Astrocyte of the cerebellum (primary cell): ENCODE measurements at regions not wholly inside any gene's neighbourhood (a gene's known extent, or its start where the extent isn't known, plus 50 kb on each side); places are given as distances from the start of the nearest gene placed in this dataset.

ENCODE experiments used
- DNase-seq: peaks from one replicate; pipeline ENCODE4 v3.0.0-alpha.2; 2011; ENCODE audit warnings: low read depth
- H3K4me3 ChIP-seq: 2 replicates; pipeline ENCODE4 v1.5.1; 2011; ENCODE audit warnings: mild to moderate bottlenecking, low read depth, low read length, moderate library complexity
- in situ Hi-C: cut with HindIII; loops from 2 replicates; pipeline ENCODE4 v1.10.0; 2017; ENCODE audit warnings: low sequenced_read_pairs
- TF ChIP-seq, protein P1 (sequence below): IDR thresholded peaks from 2 replicates; pipeline ENCODE4 v1.5.1; 2012; ENCODE audit warnings: low read length, low read depth, moderate library complexity, mild to moderate bottlenecking; ENCODE audit errors: missing control alignments

DNA sequence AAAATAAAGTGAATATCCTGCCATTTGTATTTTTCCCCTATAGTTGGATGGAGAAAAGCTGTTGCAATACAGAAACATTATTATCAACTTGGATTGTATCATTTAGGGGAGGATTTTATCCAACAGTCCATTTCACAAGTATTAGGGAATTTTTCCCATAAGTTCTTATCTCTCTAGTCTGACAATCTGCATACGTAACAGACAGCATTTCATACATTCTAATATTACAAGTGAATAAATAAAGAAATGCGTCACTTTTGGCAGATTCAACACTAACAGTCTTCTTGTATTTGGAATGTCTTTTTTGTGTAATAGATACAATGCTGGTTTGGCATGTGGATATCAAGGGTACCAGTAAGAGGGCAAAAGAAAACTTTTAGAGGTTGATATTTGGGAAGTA, 795.3 kb upstream of the ARRDC4 start:
- H3K4me3 ChIP-seq = no peak overlapping the region
- in situ Hi-C loops = no loop called here
- TF ChIP-seq, protein P1, sequence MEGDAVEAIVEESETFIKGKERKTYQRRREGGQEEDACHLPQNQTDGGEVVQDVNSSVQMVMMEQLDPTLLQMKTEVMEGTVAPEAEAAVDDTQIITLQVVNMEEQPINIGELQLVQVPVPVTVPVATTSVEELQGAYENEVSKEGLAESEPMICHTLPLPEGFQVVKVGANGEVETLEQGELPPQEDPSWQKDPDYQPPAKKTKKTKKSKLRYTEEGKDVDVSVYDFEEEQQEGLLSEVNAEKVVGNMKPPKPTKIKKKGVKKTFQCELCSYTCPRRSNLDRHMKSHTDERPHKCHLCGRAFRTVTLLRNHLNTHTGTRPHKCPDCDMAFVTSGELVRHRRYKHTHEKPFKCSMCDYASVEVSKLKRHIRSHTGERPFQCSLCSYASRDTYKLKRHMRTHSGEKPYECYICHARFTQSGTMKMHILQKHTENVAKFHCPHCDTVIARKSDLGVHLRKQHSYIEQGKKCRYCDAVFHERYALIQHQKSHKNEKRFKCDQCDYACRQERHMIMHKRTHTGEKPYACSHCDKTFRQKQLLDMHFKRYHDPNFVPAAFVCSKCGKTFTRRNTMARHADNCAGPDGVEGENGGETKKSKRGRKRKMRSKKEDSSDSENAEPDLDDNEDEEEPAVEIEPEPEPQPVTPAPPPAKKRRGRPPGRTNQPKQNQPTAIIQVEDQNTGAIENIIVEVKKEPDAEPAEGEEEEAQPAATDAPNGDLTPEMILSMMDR = no peak
- DNase-seq = no peak

DNA sequence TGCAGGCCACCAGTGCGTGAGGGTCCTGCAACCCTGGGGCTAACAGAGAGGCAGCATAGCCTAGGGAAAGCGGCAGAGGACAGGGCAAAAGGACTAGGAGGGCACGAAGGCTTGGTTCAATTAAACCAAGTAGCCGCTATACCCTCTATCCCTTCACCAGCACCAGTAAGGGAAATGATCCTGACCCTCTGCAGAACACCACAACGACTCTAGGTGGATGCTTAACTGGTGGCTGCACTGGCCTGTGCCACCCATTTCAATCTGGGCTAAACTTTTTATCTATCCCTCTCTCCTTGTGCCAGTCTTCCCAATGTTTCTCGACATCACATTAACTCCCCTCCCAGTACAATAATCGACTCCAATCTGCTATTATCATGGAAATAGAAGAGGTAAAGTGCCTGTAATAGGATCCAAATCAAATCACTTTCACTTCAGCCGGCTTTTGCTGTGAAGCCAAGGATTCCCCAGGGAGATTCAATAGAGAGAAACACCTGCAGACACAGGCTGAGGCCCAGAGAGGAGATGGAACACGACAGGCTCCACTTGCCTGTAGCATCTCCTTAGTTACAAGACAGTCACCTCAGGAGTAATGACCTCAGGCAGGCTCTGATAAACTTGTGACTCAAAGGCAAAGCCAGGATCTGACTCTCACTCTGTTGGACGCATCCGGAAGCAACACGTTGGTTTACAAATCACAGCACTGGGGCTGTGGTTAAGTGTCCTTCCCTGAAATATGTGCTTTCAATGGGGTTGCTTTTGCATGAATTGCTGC, 791.6 kb upstream of the ARRDC4 start:
- in situ Hi-C loops = no loop called here

DNA sequence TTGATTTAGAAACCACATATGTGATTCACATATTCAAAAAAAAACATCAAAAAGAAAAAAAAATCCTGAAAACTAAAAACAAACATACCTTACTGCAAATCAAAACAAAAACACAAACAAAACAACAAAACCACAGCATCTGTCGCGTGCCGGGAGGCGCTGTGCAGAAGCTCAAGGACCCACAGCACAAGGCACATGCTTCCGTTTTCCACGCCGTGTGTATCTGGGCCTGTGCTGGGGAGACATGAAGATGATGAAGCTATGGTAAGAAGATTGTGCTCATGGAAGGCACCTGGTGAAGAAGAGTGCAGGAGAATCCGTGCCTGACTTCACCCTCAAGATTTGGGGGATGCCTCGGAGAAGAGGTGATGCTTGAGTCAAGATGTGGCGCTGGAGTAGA, 788.9 kb upstream of the ARRDC4 start:
- H3K4me3 ChIP-seq = no peak overlapping the region
- no peak for DNase-seq
- TF ChIP-seq, protein P1 = no peak
- in situ Hi-C loops = no loop called here

More for the DNA sequence above, 791.6 kb upstream of the ARRDC4 start:
- no peak overlapping the region for H3K4me3 ChIP-seq
- no peak for DNase-seq
- TF ChIP-seq, protein P1 = no peak

DNA sequence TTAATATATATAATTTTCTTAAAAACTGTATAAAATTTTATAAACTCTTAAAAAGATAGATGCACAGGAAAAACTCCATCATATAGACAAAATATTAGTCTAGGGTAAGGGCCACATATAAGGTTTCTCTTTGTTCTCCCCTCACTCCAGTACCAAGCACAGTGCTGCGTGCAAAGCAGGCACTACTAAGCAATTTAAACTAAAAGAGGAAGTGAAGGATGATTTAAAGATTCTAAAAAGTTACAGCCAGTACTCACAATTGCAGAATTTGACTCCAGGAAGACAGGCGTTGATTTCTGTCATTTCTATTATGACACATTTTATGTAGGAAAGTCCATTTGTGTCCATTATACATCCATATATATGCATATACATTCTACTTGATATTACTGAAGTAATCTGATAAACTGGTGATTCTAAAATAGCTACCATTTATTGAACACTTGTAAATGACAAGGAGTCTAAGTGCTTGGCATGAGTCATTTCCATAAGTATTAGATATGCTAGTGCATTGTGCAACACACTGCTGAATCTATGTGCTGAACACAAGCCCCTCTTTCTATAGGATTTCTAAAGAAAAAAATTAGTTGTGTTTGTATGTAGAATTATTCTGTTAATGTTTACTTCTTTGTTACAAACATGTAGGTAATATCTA, 785.5 kb upstream of the ARRDC4 start:
- no peak for DNase-seq
- H3K4me3 ChIP-seq = no peak overlapping the region
- in situ Hi-C loops = no loop called here
- TF ChIP-seq, protein P1 = no peak

GRCh38 chr15:97177151-97177577, 783.3 kb upstream of the ARRDC4 start:
- no peak for DNase-seq
- TF ChIP-seq, protein P1 = no peak
- in situ Hi-C loops = no loop called here
- H3K4me3 ChIP-seq = no peak overlapping the region

GRCh38 chr15:97182581-97182980, 777.9 kb upstream of the ARRDC4 start:
- DNase-seq = no peak
- no peak overlapping the region for H3K4me3 ChIP-seq
- in situ Hi-C loops = no loop called here
- TF ChIP-seq, protein P1 = no peak
